Mesothelial cell of epicardium (in vitro differentiated cells): ENCODE measurements at regions not wholly inside any gene's neighbourhood (a gene's known extent, or its start where the extent isn't known, plus 50 kb on each side); places are given as distances from the start of the nearest gene placed in this dataset.

Experiments used
- DNase-seq, 2 experiments: peaks; one replicate each; pipeline ENCODE4 v3.0.0; 2021; ENCODE audit warnings: low spot score in 2 of 2; ENCODE audit not compliant: unreplicated experiment in 2 of 2
- H3K27ac Mint-ChIP-seq: 2 replicates; pipeline ENCODE4 v1.8.0; 2021; ENCODE audit warnings: mixed read lengths
- H3K27me3 Mint-ChIP-seq: 2 replicates; pipeline ENCODE4 v1.8.0; 2021; ENCODE audit warnings: low read depth, mixed read lengths
- H3K36me3 Mint-ChIP-seq: 2 replicates; pipeline ENCODE4 v1.8.0; 2021; ENCODE audit warnings: mixed read lengths
- H3K4me1 Mint-ChIP-seq: 2 replicates; pipeline ENCODE4 v1.8.0; 2021; ENCODE audit warnings: mixed read lengths
- H3K4me3 Mint-ChIP-seq: 2 replicates; pipeline ENCODE4 v1.8.0; 2021; ENCODE audit warnings: mild to moderate bottlenecking, moderate library complexity, mixed read lengths
- H3K9me3 Mint-ChIP-seq: 2 replicates; pipeline ENCODE4 v1.8.0; 2021; ENCODE audit warnings: mixed read lengths
- TF ChIP-seq, protein P1 (sequence below): fragments of 200-600 bp; sonication (generic); IDR thresholded peaks from one replicate; pipeline ENCODE4 v1.5.0; 2021; ENCODE audit warnings: antibody characterized with exemption; ENCODE audit not compliant: unreplicated experiment

GRCh38 chr5:167658889-167659288 lies 632.6 kb upstream of the WWC1 start:
- TF ChIP-seq, protein P1, sequence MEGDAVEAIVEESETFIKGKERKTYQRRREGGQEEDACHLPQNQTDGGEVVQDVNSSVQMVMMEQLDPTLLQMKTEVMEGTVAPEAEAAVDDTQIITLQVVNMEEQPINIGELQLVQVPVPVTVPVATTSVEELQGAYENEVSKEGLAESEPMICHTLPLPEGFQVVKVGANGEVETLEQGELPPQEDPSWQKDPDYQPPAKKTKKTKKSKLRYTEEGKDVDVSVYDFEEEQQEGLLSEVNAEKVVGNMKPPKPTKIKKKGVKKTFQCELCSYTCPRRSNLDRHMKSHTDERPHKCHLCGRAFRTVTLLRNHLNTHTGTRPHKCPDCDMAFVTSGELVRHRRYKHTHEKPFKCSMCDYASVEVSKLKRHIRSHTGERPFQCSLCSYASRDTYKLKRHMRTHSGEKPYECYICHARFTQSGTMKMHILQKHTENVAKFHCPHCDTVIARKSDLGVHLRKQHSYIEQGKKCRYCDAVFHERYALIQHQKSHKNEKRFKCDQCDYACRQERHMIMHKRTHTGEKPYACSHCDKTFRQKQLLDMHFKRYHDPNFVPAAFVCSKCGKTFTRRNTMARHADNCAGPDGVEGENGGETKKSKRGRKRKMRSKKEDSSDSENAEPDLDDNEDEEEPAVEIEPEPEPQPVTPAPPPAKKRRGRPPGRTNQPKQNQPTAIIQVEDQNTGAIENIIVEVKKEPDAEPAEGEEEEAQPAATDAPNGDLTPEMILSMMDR, result no peak
- Mint-ChIP-seq H3K4me1 (peaks cover 30% of the 10 kb centered on the region), H3K27me3 (no peaks in the 10 kb centered on the region), H3K9me3 (no peaks in the 10 kb centered on the region), H3K27ac (no peak overlapping the region), H3K36me3 (no peaks in the 10 kb centered on the region), H3K4me3 (no peak overlapping the region)
- DNase-seq, result no peak

- no peaks in the 10 kb centered on the region for H3K27me3 Mint-ChIP-seq
- TF ChIP-seq, protein P1, result no peak
- no peak for DNase-seq
Observed at GRCh38 chr5:167661605-167662004, 629.8 kb upstream of the WWC1 start.

GRCh38 chr5:167664222-167664804 lies 627.1 kb upstream of the WWC1 start:
- peak overlapping the region; percentile 45 for H3K27ac Mint-ChIP-seq
- H3K9me3 Mint-ChIP-seq, result no peaks in the 10 kb centered on the region
- H3K27me3 Mint-ChIP-seq, result no peaks in the 10 kb centered on the region
- H3K4me1 Mint-ChIP-seq, result peaks cover 45% of the 10 kb centered on the region
- no peak overlapping the region for H3K4me3 Mint-ChIP-seq
- TF ChIP-seq, protein P1, result no peak
- no peak for DNase-seq
- H3K36me3 Mint-ChIP-seq, result no peaks in the 10 kb centered on the region

More at GRCh38 chr5:167661605-167662004, 629.8 kb upstream of the WWC1 start:
- no peaks in the 10 kb centered on the region for H3K9me3 Mint-ChIP-seq
- H3K27ac Mint-ChIP-seq, result no peak overlapping the region
- peaks cover 49% of the 10 kb centered on the region for H3K4me1 Mint-ChIP-seq
- H3K4me3 Mint-ChIP-seq, result no peak overlapping the region
- no peaks in the 10 kb centered on the region for H3K36me3 Mint-ChIP-seq

DNA sequence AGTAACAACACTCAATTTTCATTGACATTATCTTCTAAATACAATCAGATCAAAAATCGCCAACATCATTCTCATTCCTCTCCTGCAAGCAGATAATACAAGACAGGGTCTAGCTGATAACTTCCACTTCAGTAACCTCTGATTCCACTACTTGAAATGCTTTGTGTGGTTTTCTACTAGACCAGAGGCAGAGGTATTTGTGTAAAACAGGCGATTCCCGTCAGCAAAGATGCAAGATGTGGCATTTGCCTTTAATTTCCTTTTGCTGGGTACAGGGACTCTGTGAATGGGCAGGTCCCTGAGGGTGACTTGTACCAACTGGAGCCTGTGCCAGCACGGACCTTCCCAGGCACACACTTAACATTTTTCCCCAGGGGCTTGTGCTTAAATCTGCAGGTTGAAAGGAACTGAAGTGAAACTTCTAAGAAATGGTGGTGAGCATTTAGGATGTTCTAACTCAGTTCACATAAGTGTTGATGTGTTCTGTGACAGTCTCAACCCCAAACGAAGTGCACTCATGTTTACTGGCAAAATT lies 625.5 kb upstream of the WWC1 start:
- Mint-ChIP-seq H3K4me3 (no peak overlapping the region), H3K4me1 (peaks cover 47% of the 10 kb centered on the region), H3K27ac (peak overlapping the region; percentile 35), H3K36me3 (no peaks in the 10 kb centered on the region), H3K27me3 (no peaks in the 10 kb centered on the region), H3K9me3 (no peaks in the 10 kb centered on the region)
- TF ChIP-seq, protein P1, result no peak
- DNase-seq, result no peak

GRCh38 chr5:167671176-167671575 lies 620.3 kb upstream of the WWC1 start:
- Mint-ChIP-seq H3K9me3 (peaks cover 5% of the 10 kb centered on the region), H3K4me1 (peaks cover 18% of the 10 kb centered on the region), H3K27me3 (no peaks in the 10 kb centered on the region), H3K27ac (no peak overlapping the region), H3K36me3 (peaks cover 1% of the 10 kb centered on the region), H3K4me3 (no peak overlapping the region)
- TF ChIP-seq, protein P1, result no peak
- no peak for DNase-seq
